ENCODE measurements at regions not wholly inside any gene's neighbourhood (a gene's known extent, or its start where the extent isn't known, plus 50 kb on each side); places are given as distances from the start of the nearest gene placed in this dataset.

GRCh38 chr12:131378176-131378842 is 332.6 kb upstream of the SFSWAP start:
- TF ChIP-seq CTCF (IDR thresholded peaks at IDR 0.05) (no peak), POLR2A (IDR thresholded peaks at IDR 0.05) (no peak)
- Histone ChIP-seq H3K4me3 (no peak overlapping the region), H3K27me3 (no peaks in the 10 kb centered on the region), H3K36me3 (no peaks in the 10 kb centered on the region), H3K27ac (no peak overlapping the region), H3K4me1 (no peaks in the 10 kb centered on the region), H3K9me3 (no peaks in the 10 kb centered on the region)
- DNase-seq: no peak

- Histone ChIP-seq H3K27ac (no peak overlapping the region), H3K36me3 (no peaks in the 10 kb centered on the region), H3K9me3 (no peaks in the 10 kb centered on the region), H3K27me3 (no peaks in the 10 kb centered on the region), H3K4me1 (no peaks in the 10 kb centered on the region), H3K4me3 (no peak overlapping the region)
- no peak for TF ChIP-seq CTCF (IDR thresholded peaks at IDR 0.05)
- TF ChIP-seq POLR2A (IDR thresholded peaks at IDR 0.05): no peak
- DNase-seq: no peak
These were observed 331.8 kb upstream of the SFSWAP start for GRCh38 chr12:131378861-131379665.

- TF ChIP-seq CTCF (IDR thresholded peaks at IDR 0.05): no peak
- no peak for TF ChIP-seq POLR2A (IDR thresholded peaks at IDR 0.05)
- Histone ChIP-seq H3K27ac (no peak overlapping the region), H3K27me3 (no peaks in the 10 kb centered on the region), H3K36me3 (no peaks in the 10 kb centered on the region), H3K9me3 (no peaks in the 10 kb centered on the region), H3K4me3 (no peak overlapping the region), H3K4me1 (no peaks in the 10 kb centered on the region)
- no peak for DNase-seq
These were observed 331.2 kb upstream of the SFSWAP start for GRCh38 chr12:131379738-131380137.

GRCh38 chr12:131380220-131380964 is 330.5 kb upstream of the SFSWAP start:
- no peak for DNase-seq
- no peaks in the 10 kb centered on the region for H3K27me3 ChIP-seq
- no peaks in the 10 kb centered on the region for H3K4me1 ChIP-seq
- TF ChIP-seq CTCF (IDR thresholded peaks at IDR 0.05): no peak
- no peak for TF ChIP-seq POLR2A (IDR thresholded peaks at IDR 0.05)
- no peaks in the 10 kb centered on the region for H3K9me3 ChIP-seq
- H3K4me3 ChIP-seq: no peak overlapping the region
- no peaks in the 10 kb centered on the region for H3K36me3 ChIP-seq
- no peak overlapping the region for H3K27ac ChIP-seq

- no peaks in the 10 kb centered on the region for H3K36me3 ChIP-seq
- DNase-seq: peak in 1 of 3 donors; percentile 15
- TF ChIP-seq CTCF (IDR thresholded peaks at IDR 0.05) (no peak), POLR2A (IDR thresholded peaks at IDR 0.05) (no peak)
- no peak overlapping the region for H3K4me3 ChIP-seq
- no peak overlapping the region for H3K27ac ChIP-seq
- no peaks in the 10 kb centered on the region for H3K4me1 ChIP-seq
- no peaks in the 10 kb centered on the region for H3K27me3 ChIP-seq
- no peaks in the 10 kb centered on the region for H3K9me3 ChIP-seq
These were observed 329.8 kb upstream of the SFSWAP start for GRCh38 chr12:131380965-131381705.
